IMR-90 (cell line): ENCODE measurements at regions not wholly inside any gene's neighbourhood (a gene's known extent, or its start where the extent isn't known, plus 50 kb on each side); places are given as distances from the start of the nearest gene placed in this dataset.

Experiments
- BHLHE40 ChIP-seq: fragments of 150-350 bp; IDR thresholded peaks from 2 replicates; pipeline ENCODE4 v1.6.1; 2016; ENCODE audit warnings: mild to moderate bottlenecking, low read depth, low read length
- CHD1 ChIP-seq: IDR thresholded peaks from 2 replicates; pipeline ENCODE4 v1.6.1; 2012; ENCODE audit warnings: low read depth, low read length, improper control_type of control experiment
- CTCF ChIP-seq: conservative IDR thresholded peaks from 2 replicates; pipeline ENCODE4 v1.5.1; 2012; ENCODE audit warnings: mild to moderate bottlenecking, low read depth, low read length, improper control_type of control experiment
- POLR2A ChIP-seq: IDR thresholded peaks from 2 replicates; pipeline ENCODE4 v1.6.1; 2012; ENCODE audit warnings: mild to moderate bottlenecking, low read depth, low read length
- RCOR1 ChIP-seq: IDR thresholded peaks from 2 replicates; pipeline ENCODE4 v1.6.1; 2012; ENCODE audit warnings: mild to moderate bottlenecking, low read length, improper control_type of control experiment; ENCODE audit not compliant: insufficient replicate concordance
- RFX5 ChIP-seq: IDR thresholded peaks from 2 replicates; pipeline ENCODE4 v1.8.0; 2012; ENCODE audit warnings: low read depth, mild to moderate bottlenecking, low read length, moderate library complexity
- SMC3 ChIP-seq: fragments of 150-350 bp; IDR thresholded peaks from 2 replicates; pipeline ENCODE4 v1.6.1; 2016; ENCODE audit warnings: low read depth, mild to moderate bottlenecking, antibody characterized with exemption, low read length, moderate library complexity

- TF ChIP-seq CTCF (no peak), CHD1 (no peak), POLR2A (no peak), SMC3 (no peak), RCOR1 (no peak), BHLHE40 (no peak), RFX5 (no peak)
Observed at GRCh38 chr2:51620796-51621195, 588.9 kb upstream of the NRXN1 start.
